NCI-H146 treated with DMSO at 0.1 percent for 48 hours (cell line): ENCODE measurements at regions not wholly inside any gene's neighbourhood (a gene's known extent, or its start where the extent isn't known, plus 50 kb on each side); places are given as distances from the start of the nearest gene placed in this dataset.

Experiments used
- DNase-seq: peaks from one replicate; lab custom pipeline; 2025; ENCODE audit not compliant: unreplicated experiment; lab: John Stamatoyannopoulos, UW

DNA sequence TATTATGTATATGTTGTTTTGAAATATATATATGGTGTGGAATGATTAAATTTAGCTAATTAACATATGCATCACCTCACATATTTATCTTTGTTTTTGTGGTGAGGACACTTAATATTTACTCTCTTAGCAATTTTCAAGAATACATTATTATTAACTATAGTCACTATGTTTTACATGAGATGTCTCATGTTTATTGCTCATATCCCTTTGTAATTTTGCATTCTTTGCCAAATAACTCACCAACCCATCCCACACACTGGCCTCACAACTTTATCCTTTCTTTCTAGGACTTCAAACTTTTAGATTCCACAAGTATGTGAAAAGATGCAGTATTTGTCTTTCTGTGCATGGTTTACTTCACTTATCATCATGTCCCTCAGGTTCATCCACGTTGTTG, 950.2 kb upstream of the CADM2 start:
- DNase-seq = no peak

DNA sequence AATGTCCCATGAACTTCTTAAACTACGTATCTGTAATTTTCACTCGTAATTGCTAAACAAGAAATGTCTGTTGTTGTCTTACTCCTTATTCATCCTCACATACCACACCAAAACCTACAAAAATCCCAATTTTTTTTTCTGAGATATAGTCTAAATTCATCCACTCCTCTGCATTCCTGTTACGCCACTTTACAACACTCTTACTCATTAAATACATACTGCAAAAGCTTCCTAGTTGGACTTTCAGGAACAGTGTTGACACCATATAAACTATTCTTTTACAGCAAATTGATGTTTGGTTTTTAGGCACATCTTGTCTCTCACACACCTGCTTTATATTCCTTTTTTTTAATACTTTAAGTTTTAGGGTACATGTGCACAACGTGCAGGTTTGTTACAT, 934.9 kb upstream of the CADM2 start:
- DNase-seq = no peak

DNA sequence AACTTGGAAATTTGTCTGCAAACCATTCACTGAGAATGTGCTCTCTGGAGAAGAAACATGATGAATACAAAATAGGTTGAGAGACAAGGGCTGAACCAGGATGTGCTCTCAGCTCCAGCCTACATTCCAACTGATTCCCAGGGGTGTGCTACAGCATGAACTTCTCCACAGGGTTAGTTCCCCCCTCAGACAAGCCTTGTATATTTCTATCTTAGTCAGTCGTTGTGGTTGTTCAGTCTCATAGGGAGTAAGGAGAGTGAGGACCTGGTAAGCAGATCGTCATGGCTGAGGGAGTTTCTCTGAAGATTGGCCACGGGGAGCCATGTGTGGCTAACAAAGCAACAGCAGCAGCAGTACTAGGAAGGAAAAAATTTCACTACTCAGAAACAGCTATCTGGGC, 919.7 kb upstream of the CADM2 start:
- no peak for DNase-seq

GRCh38 chr3:84042399-84043106, 916.2 kb upstream of the CADM2 start:
- no peak for DNase-seq

- no peak for DNase-seq
Observed at GRCh38 chr3:84066915-84067314, 891.9 kb upstream of the CADM2 start.

DNA sequence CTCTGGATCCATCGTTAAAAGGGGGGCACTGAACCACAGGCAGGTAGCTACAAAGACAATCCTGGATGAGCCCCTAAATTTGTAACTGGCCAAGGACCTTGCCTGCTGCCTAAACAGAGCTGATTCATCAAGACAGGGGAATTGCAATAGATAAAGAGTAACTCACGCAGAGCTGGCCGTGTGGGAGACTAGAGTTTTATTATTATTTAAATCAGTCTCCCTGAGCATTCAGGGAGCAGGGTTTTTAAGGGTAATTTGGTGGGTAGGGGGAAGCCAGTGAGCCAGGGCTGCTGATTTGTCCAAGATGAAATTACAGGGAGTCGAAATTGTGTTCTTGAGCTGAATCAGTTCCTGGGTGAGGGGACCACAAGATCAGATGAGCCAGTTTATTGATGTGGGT, 885.1 kb upstream of the CADM2 start:
- no peak for DNase-seq

- no peak for DNase-seq
Observed at GRCh38 chr3:84074767-84075166, 884.0 kb upstream of the CADM2 start.

GRCh38 chr3:84077479-84077878, 881.3 kb upstream of the CADM2 start:
- DNase-seq = no peak

DNA sequence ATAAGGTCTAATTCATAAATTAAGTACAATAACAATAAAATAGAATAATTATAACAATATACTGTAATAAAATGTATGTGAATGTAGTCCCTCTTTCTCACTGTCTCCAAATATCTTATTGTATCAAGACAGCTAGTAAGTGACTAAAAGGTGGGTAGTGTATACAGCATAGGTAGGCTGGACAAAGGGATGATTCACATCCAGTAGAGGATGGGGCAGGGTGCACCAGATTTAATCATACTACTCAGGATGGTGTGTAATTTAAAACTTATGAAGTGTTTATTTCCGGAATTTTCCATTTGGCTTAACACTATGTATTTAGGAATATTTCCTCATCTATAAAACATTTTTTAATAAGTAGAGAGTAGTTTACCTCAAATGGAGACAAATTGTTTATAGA, 876.1 kb upstream of the CADM2 start:
- DNase-seq = no peak

GRCh38 chr3:84092907-84093306, 865.9 kb upstream of the CADM2 start:
- no peak for DNase-seq

DNA sequence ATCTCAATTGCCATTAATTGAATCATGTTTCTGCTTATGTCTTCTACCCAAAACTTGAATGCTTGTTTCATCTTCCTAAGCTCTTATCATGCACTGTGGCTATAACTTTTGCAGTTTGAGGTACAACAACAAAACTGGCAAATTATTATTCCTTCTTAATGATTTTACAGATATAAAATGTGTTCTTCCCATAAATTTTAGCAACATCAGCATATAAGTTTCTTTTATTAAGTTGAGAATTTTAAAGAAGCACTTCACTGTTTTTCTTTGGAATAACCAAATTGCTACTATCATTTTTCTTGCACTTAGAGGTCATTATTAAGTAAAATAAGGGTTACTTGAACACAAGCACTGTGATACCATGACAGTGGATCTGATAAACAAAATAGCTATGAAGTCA, 862.6 kb upstream of the CADM2 start:
- no peak for DNase-seq

DNA sequence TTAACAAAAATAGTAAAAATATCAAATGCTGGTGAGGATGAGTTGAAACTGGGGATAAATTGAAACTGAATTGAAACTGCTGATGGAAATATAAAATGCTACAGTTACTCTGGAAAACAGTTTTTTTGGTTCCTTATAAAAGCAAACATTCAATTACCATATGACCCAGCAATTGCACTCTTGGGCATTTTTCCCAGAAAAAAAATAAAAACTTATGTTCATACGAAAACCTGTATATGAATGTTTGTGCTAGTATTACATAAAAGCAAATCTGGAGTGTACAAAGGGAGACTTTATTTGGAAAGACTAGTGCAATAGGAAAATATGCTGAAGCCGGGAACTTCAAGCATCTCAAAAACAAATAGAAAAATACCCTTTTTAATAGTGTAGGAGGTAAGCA, 857.9 kb upstream of the CADM2 start:
- DNase-seq = no peak

- no peak for DNase-seq
Observed at GRCh38 chr3:84108442-84108971, 850.3 kb upstream of the CADM2 start.

DNA sequence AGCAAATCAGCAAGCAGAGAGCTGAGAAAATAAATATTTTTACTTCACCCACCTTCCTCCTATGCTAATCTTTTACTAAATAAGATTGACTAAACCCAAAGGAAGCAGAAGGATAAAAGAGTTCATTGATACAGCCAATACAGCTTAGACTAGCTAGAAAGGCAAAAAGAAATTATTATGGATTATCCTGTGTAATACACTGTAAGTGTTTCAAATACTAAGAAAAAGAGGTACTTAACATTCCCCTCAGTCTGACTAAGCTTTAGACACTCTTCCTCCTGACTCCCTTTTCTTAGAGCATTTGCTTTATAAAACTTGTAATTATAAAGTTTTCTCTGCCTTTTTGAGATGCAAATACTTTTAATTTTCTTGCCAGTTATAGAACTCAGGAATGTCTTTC, 848.9 kb upstream of the CADM2 start:
- no peak for DNase-seq

DNA sequence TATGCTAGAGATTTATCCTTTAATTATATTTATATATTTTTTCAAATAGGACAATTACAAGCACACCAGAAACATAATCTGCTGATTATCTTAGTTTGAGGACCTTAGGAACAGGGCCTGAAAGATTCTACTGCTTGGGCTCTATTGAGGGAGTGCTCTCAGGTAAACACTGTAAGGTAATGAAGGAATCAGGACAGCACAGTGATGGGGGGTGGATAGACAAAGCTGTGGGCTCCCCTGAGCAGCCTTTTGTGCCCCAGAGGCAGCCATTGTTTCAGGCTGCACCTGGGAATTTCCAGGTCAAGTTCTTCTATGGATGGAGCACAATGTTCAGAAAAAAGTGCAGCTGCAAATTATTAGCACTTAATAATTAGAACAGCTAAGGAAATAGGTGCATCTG, 848.0 kb upstream of the CADM2 start:
- no peak for DNase-seq

DNA sequence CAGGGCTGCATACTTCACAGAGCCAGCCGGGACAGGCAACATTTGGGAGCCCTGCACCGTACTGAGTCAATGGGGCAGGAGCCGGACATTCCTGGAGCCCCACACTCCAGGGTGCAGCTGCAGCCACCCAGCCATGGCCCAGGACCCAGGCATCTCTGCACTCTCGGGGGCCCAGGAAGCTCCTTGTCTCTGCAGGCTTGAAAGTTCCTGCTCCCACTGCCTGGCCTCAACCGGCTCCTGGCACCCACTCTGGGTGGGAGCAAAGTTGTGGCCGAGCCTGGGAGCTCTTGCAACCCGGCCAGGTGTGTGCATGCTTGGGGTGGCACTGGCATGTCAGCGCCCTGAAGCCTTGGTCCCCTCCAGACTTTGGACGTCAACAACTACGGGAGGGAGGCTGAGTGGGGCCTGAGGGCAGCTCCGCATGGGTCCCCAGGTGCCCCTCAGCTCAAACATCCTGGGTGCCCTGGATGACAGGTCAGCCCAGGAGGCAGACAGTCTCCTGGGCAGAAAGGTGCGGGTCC, 833.5 kb upstream of the CADM2 start:
- DNase-seq = no peak

- DNase-seq = no peak
Observed at GRCh38 chr3:84125760-84126159, 833.0 kb upstream of the CADM2 start.

DNA sequence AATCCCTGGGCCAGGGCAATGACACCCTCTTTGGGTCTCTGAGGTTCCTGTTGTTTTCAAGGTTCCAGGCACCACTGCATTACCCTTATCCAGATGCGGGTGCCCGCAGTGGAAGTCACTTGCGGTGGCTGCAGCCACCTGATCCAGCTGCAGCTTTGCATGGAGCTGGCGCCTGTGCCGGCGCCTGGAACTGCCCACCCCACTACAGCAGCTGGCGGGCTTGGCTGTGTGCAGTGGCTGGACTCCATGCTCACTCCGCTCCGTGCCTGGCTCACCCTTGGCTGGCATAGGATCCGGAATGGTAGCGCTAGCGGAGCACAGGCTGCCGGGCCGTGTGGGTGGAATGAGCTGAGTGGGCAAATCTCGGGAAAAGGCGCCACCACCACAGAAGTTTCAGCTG, 832.6 kb upstream of the CADM2 start:
- DNase-seq = no peak

GRCh38 chr3:84128024-84128423, 830.8 kb upstream of the CADM2 start:
- DNase-seq = no peak

DNA sequence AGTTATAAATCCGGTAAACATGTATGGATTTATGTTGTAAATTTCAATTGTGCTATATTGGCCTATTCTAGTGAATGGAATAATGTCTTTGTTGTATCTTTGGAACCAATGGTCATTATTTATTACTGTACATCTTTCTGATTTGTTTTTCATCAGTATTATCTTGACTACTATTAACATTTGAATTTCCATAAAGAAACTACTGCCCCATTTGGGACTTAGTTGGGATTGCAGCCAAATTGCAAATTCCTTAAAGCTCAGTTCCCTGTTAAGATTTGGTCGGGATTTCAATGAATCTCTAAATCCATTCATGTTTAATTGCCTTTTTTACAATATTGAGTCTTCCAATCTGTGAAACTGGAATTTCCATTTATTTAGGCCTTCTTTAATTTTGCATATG, 822.4 kb upstream of the CADM2 start:
- no peak for DNase-seq

DNA sequence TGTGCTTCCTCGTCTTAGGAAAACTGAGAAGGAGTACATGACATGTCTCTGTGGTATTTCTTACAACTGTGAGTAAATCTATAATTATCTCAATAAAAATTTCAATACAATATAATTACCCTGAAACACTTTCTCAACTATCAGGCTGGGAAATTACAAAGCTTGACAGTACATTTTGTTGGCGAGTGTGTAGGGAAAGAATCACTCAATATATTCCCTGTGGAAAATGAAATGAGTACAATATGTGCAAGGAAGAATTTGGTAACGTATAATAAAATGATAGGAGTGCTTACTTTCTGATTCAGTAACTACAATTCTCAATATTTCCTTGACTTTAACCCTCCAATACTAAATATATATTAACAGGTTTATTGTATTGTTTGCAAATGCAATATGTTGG, 818.2 kb upstream of the CADM2 start:
- no peak for DNase-seq

DNA sequence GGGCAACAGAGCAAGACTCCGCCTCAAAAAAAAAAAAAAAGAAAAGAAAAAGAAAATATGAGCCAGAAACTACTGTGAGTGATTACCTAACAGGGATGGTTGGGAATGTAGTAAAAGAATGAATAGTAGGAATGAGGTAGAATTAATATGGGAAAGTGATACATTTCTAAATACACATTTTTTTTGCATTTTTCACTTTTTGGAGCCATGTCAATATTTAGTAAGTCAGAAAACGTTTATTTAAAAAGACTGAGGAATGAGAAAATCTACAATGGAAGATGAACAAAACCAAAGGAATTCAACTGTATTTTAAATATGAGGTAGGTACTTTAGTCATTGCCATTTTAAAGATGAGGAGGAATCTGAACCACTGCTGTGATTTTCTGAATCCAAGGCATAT, 817.2 kb upstream of the CADM2 start:
- DNase-seq = no peak

GRCh38 chr3:84165328-84165727, 793.5 kb upstream of the CADM2 start:
- no peak for DNase-seq
